Adrenal gland (tissue), 5 donors: ENCODE measurements at regions not wholly inside any gene's neighbourhood (a gene's known extent, or its start where the extent isn't known, plus 50 kb on each side); places are given as distances from the start of the nearest gene placed in this dataset.

Source experiments
- POLR2A ChIP-seq, 2 donors: fragments of 450-650 bp; IDR thresholded peaks; one replicate each; pipeline ENCODE4 v1.6.1; 2017; ENCODE audit warnings: antibody characterized with exemption in 2 of 2, mild to moderate bottlenecking in 2 of 2, moderate library complexity in 1 of 2
- TF ChIP-seq, protein P1 (sequence below), 6 experiments: fragments of 450-650 bp in 4 of 6; fragments of 200-600 bp in 2 of 6; sonication (generic) in 1 of 6; IDR thresholded peaks; 1 replicate in 5 of 6; 2 replicates in 1 of 6; pipeline versions ENCODE4 v1.5.1 to v1.8.0; 2016 to 2021; ENCODE audit warnings: antibody characterized with exemption in 6 of 6, mild to moderate bottlenecking in 2 of 6, moderate library complexity in 1 of 6
- donor health status: DM: no; HTN: no; CAD: no.

- TF ChIP-seq, protein P1, sequence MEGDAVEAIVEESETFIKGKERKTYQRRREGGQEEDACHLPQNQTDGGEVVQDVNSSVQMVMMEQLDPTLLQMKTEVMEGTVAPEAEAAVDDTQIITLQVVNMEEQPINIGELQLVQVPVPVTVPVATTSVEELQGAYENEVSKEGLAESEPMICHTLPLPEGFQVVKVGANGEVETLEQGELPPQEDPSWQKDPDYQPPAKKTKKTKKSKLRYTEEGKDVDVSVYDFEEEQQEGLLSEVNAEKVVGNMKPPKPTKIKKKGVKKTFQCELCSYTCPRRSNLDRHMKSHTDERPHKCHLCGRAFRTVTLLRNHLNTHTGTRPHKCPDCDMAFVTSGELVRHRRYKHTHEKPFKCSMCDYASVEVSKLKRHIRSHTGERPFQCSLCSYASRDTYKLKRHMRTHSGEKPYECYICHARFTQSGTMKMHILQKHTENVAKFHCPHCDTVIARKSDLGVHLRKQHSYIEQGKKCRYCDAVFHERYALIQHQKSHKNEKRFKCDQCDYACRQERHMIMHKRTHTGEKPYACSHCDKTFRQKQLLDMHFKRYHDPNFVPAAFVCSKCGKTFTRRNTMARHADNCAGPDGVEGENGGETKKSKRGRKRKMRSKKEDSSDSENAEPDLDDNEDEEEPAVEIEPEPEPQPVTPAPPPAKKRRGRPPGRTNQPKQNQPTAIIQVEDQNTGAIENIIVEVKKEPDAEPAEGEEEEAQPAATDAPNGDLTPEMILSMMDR (IDR thresholded peaks at IDR 0.05) = no peak
- TF ChIP-seq POLR2A (IDR thresholded peaks at IDR 0.05) = no peak
Measured at GRCh38 chr1:106027871-106028270, 1028.6 kb upstream of the PRMT6 start.
